ENCODE measurements at regions not wholly inside any gene's neighbourhood (a gene's known extent, or its start where the extent isn't known, plus 50 kb on each side); places are given as distances from the start of the nearest gene placed in this dataset.
A peak's percentile ranks its signal among the peaks of the same experiment; 100 is the strongest.
"Not testable (repeated sequence)": the region's sequence is repeated elsewhere in the genome, so short reads cannot be mapped to it uniquely, and the experiment has no call there.

DNA sequence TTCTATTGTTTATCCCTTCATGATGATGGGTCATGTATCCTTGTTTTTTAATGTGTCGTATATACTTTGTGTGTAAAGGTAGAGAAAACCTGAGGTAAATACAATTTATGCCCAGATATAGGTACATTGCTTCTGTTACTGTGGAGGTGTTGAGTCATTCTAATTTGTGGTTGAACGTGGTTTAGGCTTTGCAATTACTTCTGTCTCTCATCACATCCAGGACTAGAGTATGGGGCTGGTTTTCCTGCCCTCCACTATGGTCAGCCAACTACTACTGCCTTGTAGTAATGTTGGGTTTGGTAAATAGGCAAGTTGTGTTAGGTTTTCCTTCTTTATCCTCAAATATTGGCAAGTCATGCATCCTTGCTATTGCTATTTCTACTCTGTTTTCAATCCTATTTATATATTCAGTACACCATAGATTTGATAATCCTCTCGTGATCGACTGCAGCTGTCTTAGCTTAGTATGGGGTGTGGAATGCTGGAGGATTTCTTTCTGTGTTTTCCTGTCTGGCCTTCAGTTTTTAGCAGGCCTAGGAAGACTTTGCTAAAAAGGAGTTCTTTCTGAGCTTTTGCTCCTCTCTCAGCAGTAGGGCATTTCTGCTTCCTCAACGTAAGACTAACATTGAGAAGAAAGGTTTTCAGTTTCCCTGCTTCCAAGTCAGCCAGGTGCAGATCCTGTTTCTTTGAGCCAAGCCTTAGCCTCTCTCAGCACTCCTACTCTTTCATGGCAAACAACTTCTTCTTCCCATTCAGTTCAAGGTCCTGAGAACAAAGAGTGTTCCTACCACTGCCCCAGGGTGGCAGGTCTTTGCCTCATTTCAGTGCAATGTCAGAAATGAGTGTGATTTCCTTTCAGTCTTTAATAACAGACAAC is 844.4 kb upstream of the CDH18 start:
- WGBS (ENCODE audit: insufficient coverage, insufficient replicate concordance, low lambda C conversion rate, missing lambda C conversion rate) = 22% methylated on average over 5 of the region's 5 CpGs
- no peak overlapping the region for H3K27ac ChIP-seq (ENCODE audit: control insufficient read depth, insufficient read depth)
- no TSS peak for BruUV-seq (replicated peaks)
- H3K79me2 ChIP-seq (ENCODE audit: control insufficient read depth, insufficient read depth, low read length) = no peaks in the 10 kb centered on the region
- ChIA-PET POLR2A (no interaction called here), RAD21 (ENCODE audit: unreplicated experiment) (no interaction called here), CTCF (interaction anchor here (0.6 kb wide), 1 partner anchor 27 kb away, joined by 3 read pairs; no protein-coding TSS in a partner anchor), SMC1A (ENCODE audit: uncharacterized antibody, unreplicated experiment) (no interaction called here)
- DNase-seq (ENCODE audit: low read depth, low spot score) (no peak), ATAC-seq (peak; percentile 67), FAIRE-seq (peak; percentile 71)
- no peak overlapping the region for H3K4me3 ChIP-seq
- H3K4me1 ChIP-seq (ENCODE audit: control insufficient read depth, insufficient read depth, low read length) = no peaks in the 10 kb centered on the region
- no peak overlapping the region for H3K4me2 ChIP-seq (ENCODE audit: control insufficient read depth, insufficient read depth)
- H4K20me1 ChIP-seq (ENCODE audit: control insufficient read depth, insufficient read depth) = no peaks in the 10 kb centered on the region
- H3K9me3 ChIP-seq (replicated peaks; ENCODE audit: control insufficient read depth, insufficient read depth, low read length) = no peaks in the 10 kb centered on the region
- TF ChIP-seq CREM (IDR thresholded peaks at IDR 0.05; ENCODE audit: low read depth) (no peak), GABPA (IDR thresholded peaks at IDR 0.05; ENCODE audit: low read depth) (no peak)
- H2AFZ ChIP-seq (ENCODE audit: control insufficient read depth, low read depth, low read length) = no peak overlapping the region
- no peak overlapping the region for H3K9ac ChIP-seq (ENCODE audit: control insufficient read depth, insufficient read depth, low read length)
- no peaks in the 10 kb centered on the region for H3K27me3 ChIP-seq (replicated peaks in 1 of 2; ENCODE audit: control insufficient read depth in 2 of 2, insufficient read depth in 2 of 2, low read length in 1 of 2)
- in situ Hi-C loops (cut with MboI) = no loop called here
- H3K36me3 ChIP-seq (ENCODE audit: control insufficient read depth in 2 of 2, insufficient read depth in 2 of 2, low read length in 1 of 2) = no peaks in the 10 kb centered on the region
- intact Hi-C loops (cut with micrococcal nuclease; ENCODE audit: unreplicated experiment) = no loop called here

DNA sequence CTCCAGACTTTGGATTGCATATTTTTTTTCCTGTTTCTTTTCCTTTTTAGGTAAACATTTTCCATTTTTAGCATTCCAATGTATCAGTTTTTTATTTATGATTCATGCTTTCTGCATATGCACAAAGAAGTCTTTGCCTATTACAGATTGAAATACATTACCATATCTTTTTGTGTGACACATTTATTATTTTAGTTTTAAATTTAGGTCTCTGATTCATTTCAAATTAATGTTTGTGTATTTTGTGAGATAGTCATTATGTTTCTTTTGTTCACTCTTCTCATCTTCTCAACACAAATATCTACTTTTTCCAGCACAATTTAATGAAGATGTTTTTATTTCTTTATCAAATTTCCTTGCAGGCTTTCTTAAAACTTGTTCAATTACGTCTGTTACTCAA is 838.0 kb upstream of the CDH18 start:
- H3K4me1 ChIP-seq (ENCODE audit: control insufficient read depth, insufficient read depth, low read length); H3K4me2 ChIP-seq (ENCODE audit: control insufficient read depth, insufficient read depth); H3K9me3 ChIP-seq (replicated peaks; ENCODE audit: control insufficient read depth, insufficient read depth, low read length); DNase-seq (ENCODE audit: low read depth, low spot score); RAD21 ChIA-PET (ENCODE audit: unreplicated experiment); H2AFZ ChIP-seq (ENCODE audit: control insufficient read depth, low read depth, low read length); H3K4me3 ChIP-seq; BruUV-seq (replicated peaks); H3K27ac ChIP-seq (ENCODE audit: control insufficient read depth, insufficient read depth); in situ Hi-C loops (cut with MboI); SMC1A ChIA-PET (ENCODE audit: uncharacterized antibody, unreplicated experiment); H3K27me3 ChIP-seq (replicated peaks in 1 of 2; ENCODE audit: control insufficient read depth in 2 of 2, insufficient read depth in 2 of 2, low read length in 1 of 2); CTCF ChIA-PET; H3K36me3 ChIP-seq (ENCODE audit: control insufficient read depth in 2 of 2, insufficient read depth in 2 of 2, low read length in 1 of 2); ATAC-seq; POLR2A ChIA-PET; H4K20me1 ChIP-seq (ENCODE audit: control insufficient read depth, insufficient read depth); H3K9ac ChIP-seq (ENCODE audit: control insufficient read depth, insufficient read depth, low read length); intact Hi-C loops (cut with micrococcal nuclease; ENCODE audit: unreplicated experiment); H3K79me2 ChIP-seq (ENCODE audit: control insufficient read depth, insufficient read depth, low read length): not testable (repeated sequence)
- FAIRE-seq = peak; percentile 18
- WGBS (ENCODE audit: insufficient coverage, insufficient replicate concordance, low lambda C conversion rate, missing lambda C conversion rate) = 0% methylated on average over 1 of the region's 1 CpG

DNA sequence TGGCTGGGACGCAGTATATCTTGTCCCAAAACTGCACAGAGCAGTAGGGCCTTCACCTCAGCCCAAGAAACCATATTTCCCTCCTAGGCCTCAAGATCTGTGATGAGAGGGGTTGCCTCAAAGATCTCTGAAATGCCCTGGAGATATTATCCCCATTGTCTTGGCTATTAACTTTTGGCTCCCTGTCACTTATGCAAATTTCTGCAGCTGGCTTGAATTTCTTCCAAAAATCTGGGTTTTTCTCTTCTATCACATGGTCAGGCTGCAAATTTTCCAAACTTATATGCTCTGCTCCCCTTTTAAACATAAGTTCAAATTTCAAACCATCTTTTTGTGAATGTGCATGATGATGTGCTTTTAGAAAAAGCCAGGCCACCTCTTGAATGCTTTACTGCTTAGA is 809.2 kb upstream of the CDH18 start:
- BruUV-seq (replicated peaks); DNase-seq (ENCODE audit: low read depth, low spot score); ATAC-seq; SMC1A ChIA-PET (ENCODE audit: uncharacterized antibody, unreplicated experiment); intact Hi-C loops (cut with micrococcal nuclease; ENCODE audit: unreplicated experiment); CTCF ChIA-PET; H3K27me3 ChIP-seq (replicated peaks in 1 of 2; ENCODE audit: control insufficient read depth in 2 of 2, insufficient read depth in 2 of 2, low read length in 1 of 2); H4K20me1 ChIP-seq (ENCODE audit: control insufficient read depth, insufficient read depth); H2AFZ ChIP-seq (ENCODE audit: control insufficient read depth, low read depth, low read length); RAD21 ChIA-PET (ENCODE audit: unreplicated experiment); H3K4me2 ChIP-seq (ENCODE audit: control insufficient read depth, insufficient read depth); in situ Hi-C loops (cut with MboI); H3K27ac ChIP-seq (ENCODE audit: control insufficient read depth, insufficient read depth); FAIRE-seq; H3K9ac ChIP-seq (ENCODE audit: control insufficient read depth, insufficient read depth, low read length); H3K79me2 ChIP-seq (ENCODE audit: control insufficient read depth, insufficient read depth, low read length); H3K36me3 ChIP-seq (ENCODE audit: control insufficient read depth in 2 of 2, insufficient read depth in 2 of 2, low read length in 1 of 2); POLR2A ChIA-PET; H3K4me3 ChIP-seq; H3K9me3 ChIP-seq (replicated peaks; ENCODE audit: control insufficient read depth, insufficient read depth, low read length); H3K4me1 ChIP-seq (ENCODE audit: control insufficient read depth, insufficient read depth, low read length): not testable (repeated sequence)
- WGBS (ENCODE audit: insufficient coverage, insufficient replicate concordance, low lambda C conversion rate, missing lambda C conversion rate) = 56% methylated on average over 1 of the region's 1 CpG

DNA sequence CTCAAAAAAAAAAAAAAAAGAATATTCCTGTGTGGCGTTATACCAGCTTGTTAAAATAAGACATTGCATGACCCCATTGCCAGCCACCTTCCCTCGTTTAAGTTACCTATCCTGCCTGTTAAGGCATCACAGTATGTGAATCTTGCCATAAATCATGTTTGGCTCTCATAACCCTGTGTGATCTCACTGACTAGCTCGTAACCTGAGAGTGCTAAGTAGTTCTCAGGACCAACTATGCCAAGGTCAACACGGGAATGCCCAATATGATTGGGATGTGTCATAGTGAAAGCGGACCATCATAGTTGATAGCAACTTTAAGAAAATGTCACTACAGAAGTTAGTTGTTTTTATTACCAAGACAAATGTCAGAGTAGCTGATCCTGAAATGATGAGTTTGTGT is 796.8 kb upstream of the CDH18 start:
- H3K36me3 ChIP-seq (ENCODE audit: control insufficient read depth in 2 of 2, insufficient read depth in 2 of 2, low read length in 1 of 2); H2AFZ ChIP-seq (ENCODE audit: control insufficient read depth, low read depth, low read length); H3K9me3 ChIP-seq (replicated peaks; ENCODE audit: control insufficient read depth, insufficient read depth, low read length); H3K4me1 ChIP-seq (ENCODE audit: control insufficient read depth, insufficient read depth, low read length); H4K20me1 ChIP-seq (ENCODE audit: control insufficient read depth, insufficient read depth); FAIRE-seq; BruUV-seq (replicated peaks); H3K4me3 ChIP-seq; CTCF ChIA-PET; H3K79me2 ChIP-seq (ENCODE audit: control insufficient read depth, insufficient read depth, low read length); DNase-seq (ENCODE audit: low read depth, low spot score); H3K27ac ChIP-seq (ENCODE audit: control insufficient read depth, insufficient read depth); SMC1A ChIA-PET (ENCODE audit: uncharacterized antibody, unreplicated experiment); ATAC-seq; in situ Hi-C loops (cut with MboI); H3K27me3 ChIP-seq (replicated peaks in 1 of 2; ENCODE audit: control insufficient read depth in 2 of 2, insufficient read depth in 2 of 2, low read length in 1 of 2); RAD21 ChIA-PET (ENCODE audit: unreplicated experiment); H3K9ac ChIP-seq (ENCODE audit: control insufficient read depth, insufficient read depth, low read length); H3K4me2 ChIP-seq (ENCODE audit: control insufficient read depth, insufficient read depth); intact Hi-C loops (cut with micrococcal nuclease; ENCODE audit: unreplicated experiment): not testable (repeated sequence)
- POLR2A ChIA-PET = interaction anchor here (0.6 kb wide), 1 partner anchor 454 kb away, joined by 3 read pairs; no protein-coding TSS in a partner anchor
- 10% methylated on average over 2 of the region's 5 CpGs for WGBS (ENCODE audit: insufficient coverage, insufficient replicate concordance, low lambda C conversion rate, missing lambda C conversion rate)

All from GM12878 (cell line).